ENCODE measurements at regions not wholly inside any gene's neighbourhood (a gene's known extent, or its start where the extent isn't known, plus 50 kb on each side); places are given as distances from the start of the nearest gene placed in this dataset.
"Not testable (repeated sequence)": the region's sequence is repeated elsewhere in the genome, so short reads cannot be mapped to it uniquely, and the experiment has no call there.

- no peak for DNase-seq (ENCODE audit: low spot score)
Measured at GRCh38 chr5:102666164-102666946, 88.8 kb upstream of the PAM start.

- DNase-seq (ENCODE audit: low spot score): no peak
Measured at GRCh38 chr5:102668220-102668932, 86.7 kb upstream of the PAM start.

- peak; percentile 17 for DNase-seq (ENCODE audit: low spot score)
Measured at GRCh38 chr5:102670224-102670836, 84.8 kb upstream of the PAM start.

- not testable (repeated sequence) for DNase-seq (ENCODE audit: low spot score)
Measured at GRCh38 chr5:102671033-102671734, 83.9 kb upstream of the PAM start.

GRCh38 chr5:102678267-102679058 is 76.6 kb upstream of the PAM start:
- no peak for DNase-seq (ENCODE audit: low spot score)

GRCh38 chr5:102681403-102681983 is 73.6 kb upstream of the PAM start:
- DNase-seq (ENCODE audit: low spot score): peak; percentile 27

- no peak for DNase-seq (ENCODE audit: low spot score)
Measured at GRCh38 chr5:102682101-102682647, 72.9 kb upstream of the PAM start.

GRCh38 chr5:102688076-102688475 is 67.0 kb upstream of the PAM start:
- not testable (repeated sequence) for DNase-seq (ENCODE audit: low spot score)

GRCh38 chr5:102688581-102689342 is 66.3 kb upstream of the PAM start:
- DNase-seq (ENCODE audit: low spot score): not testable (repeated sequence)

GRCh38 chr5:102690910-102691309 is 64.2 kb upstream of the PAM start:
- no peak for DNase-seq (ENCODE audit: low spot score)

- no peak for DNase-seq (ENCODE audit: low spot score)
Measured at GRCh38 chr5:102691434-102691833, 63.7 kb upstream of the PAM start.

- no peak for DNase-seq (ENCODE audit: low spot score)
Measured at GRCh38 chr5:102700120-102700831, 54.8 kb upstream of the PAM start.

- no peak for DNase-seq (ENCODE audit: low spot score)
Measured at GRCh38 chr5:102700916-102701315, 54.2 kb upstream of the PAM start.

GRCh38 chr5:102701748-102702147 is 53.4 kb upstream of the PAM start:
- DNase-seq (ENCODE audit: low spot score): no peak

All from germinal center (tissue), 1 donor.